ENCODE measurements at regions not wholly inside any gene's neighbourhood (a gene's known extent, or its start where the extent isn't known, plus 50 kb on each side); places are given as distances from the start of the nearest gene placed in this dataset.

DNA sequence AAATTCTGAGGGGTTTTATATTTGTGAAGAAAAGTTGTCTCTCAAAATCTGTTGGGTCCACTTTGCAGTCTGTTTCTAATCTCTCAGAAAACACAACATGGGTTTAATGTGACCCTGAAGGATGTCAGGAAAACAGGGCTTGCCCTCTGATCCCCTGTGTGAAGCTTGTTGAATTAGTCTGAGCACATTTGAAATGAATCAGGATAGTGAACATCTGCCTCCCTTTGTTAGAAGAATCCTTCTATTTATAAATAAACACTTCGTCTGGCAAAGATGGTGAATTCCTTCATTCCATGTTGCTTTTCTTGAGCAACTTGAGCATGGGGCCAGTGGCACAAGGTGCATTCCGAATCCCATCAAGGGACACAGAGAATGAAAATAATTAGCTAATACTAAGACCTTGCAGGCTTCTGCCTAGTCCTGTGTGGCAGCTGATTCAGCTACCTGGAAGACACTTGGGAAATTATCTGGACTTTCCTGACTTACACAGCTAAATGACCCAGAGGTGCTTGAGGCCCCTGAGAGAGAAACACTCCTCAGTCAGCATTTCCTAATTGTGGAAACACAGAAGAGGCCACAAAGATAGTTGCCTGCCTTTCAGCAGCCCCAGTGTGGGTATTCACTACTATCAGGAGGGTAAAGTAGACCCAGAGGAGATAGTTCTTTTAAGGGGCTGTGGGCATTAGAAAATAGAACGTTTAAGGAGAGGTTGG, 305.5 kb downstream of the C7orf25 start:
- H3K27me3 Mint-ChIP-seq: no peaks in the 10 kb centered on the region
- H3K4me1 Mint-ChIP-seq (ENCODE audit: low read depth in 2 of 2): no peaks in the 10 kb centered on the region
- H3K36me3 Mint-ChIP-seq (ENCODE audit: insufficient read depth): no peaks in the 10 kb centered on the region
- no peak for DNase-seq
- no peak overlapping the region for H3K4me3 Mint-ChIP-seq
- H3K9me3 Mint-ChIP-seq: no peaks in the 10 kb centered on the region
- ATAC-seq (replicated peaks): no peak
- H3K27ac Mint-ChIP-seq: no peak overlapping the region

DNA sequence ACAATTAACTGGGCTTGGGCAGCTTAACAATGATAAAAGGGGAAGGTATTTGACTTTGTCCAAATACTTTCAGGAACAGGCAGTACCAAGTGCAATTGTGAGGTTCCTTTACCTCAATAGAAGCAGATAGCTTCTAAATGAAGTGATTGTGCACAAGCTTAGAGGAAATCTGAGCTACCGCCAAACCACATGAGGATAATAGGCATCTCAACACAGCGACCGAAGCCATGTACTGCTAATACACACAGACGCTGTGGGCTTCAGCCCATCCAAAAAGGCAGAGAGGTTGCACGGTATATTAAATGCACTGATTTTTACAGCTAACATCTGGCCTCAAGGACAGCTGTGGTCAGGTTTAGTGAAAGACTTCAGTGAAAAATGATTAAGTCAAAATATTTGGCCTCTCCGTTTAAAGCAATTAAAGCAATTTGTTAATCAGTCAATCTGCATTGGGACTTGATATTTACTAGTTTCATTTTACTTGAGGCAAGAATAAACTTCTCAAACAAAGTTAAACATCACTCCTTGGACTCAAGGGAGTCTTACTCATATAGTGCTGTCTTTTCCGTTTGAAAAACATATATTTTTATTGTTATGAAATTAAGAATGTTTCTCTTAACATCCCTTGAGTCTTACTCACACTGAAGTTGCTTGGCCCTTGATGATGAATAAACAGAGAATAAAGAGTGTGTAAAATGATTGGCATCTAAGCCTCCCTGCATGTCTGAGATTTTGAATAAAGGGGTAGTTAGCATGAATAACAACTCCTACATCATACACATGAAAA, 306.3 kb downstream of the C7orf25 start:
- Mint-ChIP-seq H3K27me3 (no peaks in the 10 kb centered on the region), H3K27ac (no peak overlapping the region), H3K4me3 (no peak overlapping the region), H3K36me3 (ENCODE audit: insufficient read depth) (no peaks in the 10 kb centered on the region), H3K9me3 (no peaks in the 10 kb centered on the region), H3K4me1 (ENCODE audit: low read depth in 2 of 2) (no peaks in the 10 kb centered on the region)
- DNase-seq (no peak), ATAC-seq (replicated peaks) (no peak)

DNA sequence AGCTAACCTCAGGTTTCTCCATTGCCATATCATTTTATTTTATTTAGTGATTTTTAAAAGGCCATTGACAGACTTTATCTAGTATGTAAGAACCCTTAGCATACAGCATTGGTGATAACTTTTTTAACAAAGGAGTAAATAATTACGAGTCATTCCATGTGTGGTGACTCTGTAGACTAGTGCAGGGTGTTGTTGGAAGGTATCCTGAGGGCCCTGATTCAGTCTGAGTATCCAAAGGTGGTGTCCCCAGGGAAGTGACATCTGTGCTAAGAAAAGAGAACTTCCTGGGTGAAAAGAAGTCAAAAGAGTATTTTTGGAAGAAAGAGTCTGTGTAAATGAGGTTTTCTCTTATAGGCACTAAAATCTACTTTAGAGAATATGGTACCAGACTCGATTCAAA, 308.4 kb downstream of the C7orf25 start:
- Mint-ChIP-seq H3K4me1 (ENCODE audit: low read depth in 2 of 2) (no peaks in the 10 kb centered on the region), H3K27ac (no peak overlapping the region), H3K4me3 (no peak overlapping the region), H3K27me3 (no peaks in the 10 kb centered on the region), H3K36me3 (ENCODE audit: insufficient read depth) (no peaks in the 10 kb centered on the region), H3K9me3 (no peaks in the 10 kb centered on the region)
- DNase-seq: no peak
- ATAC-seq (replicated peaks): no peak

DNA sequence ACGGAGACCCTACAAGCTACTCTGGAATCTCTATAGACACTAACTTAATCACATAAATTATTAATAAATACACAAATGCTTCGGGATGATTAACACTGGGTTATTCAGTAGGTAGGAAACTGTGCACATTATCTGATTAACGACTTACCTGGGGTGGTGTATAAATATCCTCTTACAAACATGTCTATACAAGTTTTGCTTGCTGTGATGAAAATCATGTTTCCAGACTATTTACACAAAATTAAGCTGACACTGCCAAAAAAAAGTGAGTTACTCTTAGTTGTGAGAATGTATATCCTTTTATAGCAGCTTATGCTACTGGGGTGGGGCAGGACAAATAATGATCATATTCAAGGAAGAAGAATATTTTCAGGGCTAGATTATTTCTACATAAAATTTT, 314.6 kb downstream of the C7orf25 start:
- H3K4me1 Mint-ChIP-seq (ENCODE audit: low read depth in 2 of 2): no peaks in the 10 kb centered on the region
- peaks cover 0 to 6% of the 10 kb centered on the region in 2 donors for H3K9me3 Mint-ChIP-seq
- no peak for DNase-seq
- no peaks in the 10 kb centered on the region for H3K36me3 Mint-ChIP-seq (ENCODE audit: insufficient read depth)
- no peak overlapping the region for H3K27ac Mint-ChIP-seq
- peaks cover 0 to 3% of the 10 kb centered on the region in 2 donors for H3K27me3 Mint-ChIP-seq
- H3K4me3 Mint-ChIP-seq: no peak overlapping the region
- no peak for ATAC-seq (replicated peaks)

DNA sequence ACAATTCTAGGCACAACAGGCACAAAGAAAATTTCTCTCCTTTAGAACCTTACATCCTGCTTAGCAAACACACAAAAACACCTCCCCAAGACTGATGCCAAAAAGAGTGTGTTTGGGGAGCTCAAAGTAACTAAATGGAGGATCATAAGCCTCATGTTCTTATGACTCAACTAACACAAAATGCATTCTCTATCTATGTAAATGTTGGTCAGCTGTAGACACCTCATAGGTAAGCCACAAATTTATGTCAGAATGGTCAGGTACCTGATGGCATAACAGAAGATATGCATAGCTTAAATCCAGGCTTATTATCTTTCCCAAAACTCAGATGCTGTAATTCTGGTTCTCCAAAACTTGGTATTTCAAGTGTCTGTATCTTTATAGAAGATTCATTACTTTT, 315.1 kb downstream of the C7orf25 start:
- H3K36me3 Mint-ChIP-seq (ENCODE audit: insufficient read depth): no peaks in the 10 kb centered on the region
- no peak overlapping the region for H3K27ac Mint-ChIP-seq
- no peak overlapping the region for H3K4me3 Mint-ChIP-seq
- no peak for DNase-seq
- peaks cover 0 to 9% of the 10 kb centered on the region in 2 donors for H3K9me3 Mint-ChIP-seq
- no peaks in the 10 kb centered on the region for H3K4me1 Mint-ChIP-seq (ENCODE audit: low read depth in 2 of 2)
- H3K27me3 Mint-ChIP-seq: peaks cover 0 to 5% of the 10 kb centered on the region in 2 donors
- ATAC-seq (replicated peaks): no peak

DNA sequence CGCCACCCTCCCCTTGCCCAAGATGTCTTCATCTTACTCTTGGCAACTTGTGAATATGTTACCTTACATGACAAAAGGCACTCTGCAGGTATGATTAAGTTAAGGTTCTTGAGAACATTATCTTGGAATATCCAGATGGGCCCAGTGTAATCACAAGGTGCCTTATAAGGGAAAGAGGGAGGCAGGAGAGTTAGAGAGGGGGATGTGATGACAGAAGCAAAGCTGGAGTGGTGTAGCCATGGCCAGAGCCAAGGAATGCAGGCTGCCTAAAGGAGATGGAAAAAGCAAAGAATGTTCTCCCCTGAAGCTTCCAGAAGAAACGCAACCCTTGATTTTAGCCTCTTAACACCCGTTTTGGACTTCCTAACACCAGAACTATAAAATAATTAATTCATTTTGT, 318.0 kb downstream of the C7orf25 start:
- Mint-ChIP-seq H3K4me1 (ENCODE audit: low read depth in 2 of 2) (no peaks in the 10 kb centered on the region), H3K4me3 (no peak overlapping the region), H3K36me3 (ENCODE audit: insufficient read depth) (no peaks in the 10 kb centered on the region), H3K27ac (no peak overlapping the region), H3K27me3 (peaks cover 0 to 5% of the 10 kb centered on the region in 2 donors), H3K9me3 (peaks cover 2 to 9% of the 10 kb centered on the region in 2 donors)
- no peak for DNase-seq
- ATAC-seq (replicated peaks): no peak

DNA sequence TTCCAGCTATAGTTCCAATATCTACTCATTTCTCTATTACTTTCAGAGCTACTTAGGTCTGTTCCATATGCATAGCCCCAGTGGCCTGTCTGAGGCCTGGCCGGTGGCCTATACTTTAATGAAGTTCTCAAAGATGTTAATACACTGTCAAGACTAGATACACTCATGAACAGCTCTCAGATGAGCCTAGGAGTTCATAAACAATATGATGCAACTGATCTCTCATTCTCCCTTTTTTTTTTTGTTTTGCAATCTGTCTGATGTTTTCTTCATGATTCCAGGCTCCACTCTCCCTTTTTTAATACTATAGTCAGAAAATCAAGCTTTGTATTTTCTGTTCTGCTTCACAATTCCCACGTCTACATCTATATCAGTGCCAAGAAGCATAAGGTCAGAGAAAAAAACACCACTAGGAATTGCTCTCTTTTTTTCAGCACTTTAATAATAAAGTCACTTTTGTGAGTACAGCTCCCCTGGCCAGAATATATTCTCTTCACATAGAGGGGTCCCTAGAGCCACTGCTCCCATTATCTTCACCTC, 321.0 kb downstream of the C7orf25 start:
- H3K36me3 Mint-ChIP-seq (ENCODE audit: insufficient read depth): no peaks in the 10 kb centered on the region
- no peak overlapping the region for H3K27ac Mint-ChIP-seq
- no peaks in the 10 kb centered on the region for H3K4me1 Mint-ChIP-seq (ENCODE audit: low read depth in 2 of 2)
- no peak for ATAC-seq (replicated peaks)
- no peak overlapping the region for H3K4me3 Mint-ChIP-seq
- no peak for DNase-seq
- peaks cover 0 to 5% of the 10 kb centered on the region in 2 donors for H3K27me3 Mint-ChIP-seq
- peaks cover 5 to 19% of the 10 kb centered on the region in 2 donors for H3K9me3 Mint-ChIP-seq

DNA sequence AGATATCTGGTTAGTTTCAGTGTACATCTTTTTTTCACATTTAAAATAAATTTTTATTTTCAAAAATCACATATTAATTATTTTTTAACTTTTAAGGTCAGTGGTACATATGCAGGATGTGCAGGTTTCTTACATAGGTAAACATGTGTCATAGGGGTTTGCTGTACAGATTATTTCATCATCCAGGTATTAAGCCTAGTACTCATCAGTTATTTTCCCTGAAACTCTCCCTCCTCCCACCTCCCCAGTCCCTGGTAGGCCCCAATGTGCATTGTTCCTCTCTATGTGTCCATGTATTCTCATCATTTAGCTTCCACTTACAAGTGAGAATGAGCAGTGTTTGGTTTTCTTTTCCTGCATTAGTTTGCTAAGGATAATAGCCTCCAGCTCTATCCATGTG, 323.0 kb downstream of the C7orf25 start:
- peaks cover 0 to 5% of the 10 kb centered on the region in 2 donors for H3K27me3 Mint-ChIP-seq
- DNase-seq (no peak), ATAC-seq (replicated peaks) (no peak)
- H3K4me3 Mint-ChIP-seq: no peak overlapping the region
- no peak overlapping the region for H3K27ac Mint-ChIP-seq
- no peaks in the 10 kb centered on the region for H3K4me1 Mint-ChIP-seq (ENCODE audit: low read depth in 2 of 2)
- H3K9me3 Mint-ChIP-seq: peaks cover 7 to 19% of the 10 kb centered on the region in 2 donors
- no peaks in the 10 kb centered on the region for H3K36me3 Mint-ChIP-seq (ENCODE audit: insufficient read depth)

DNA sequence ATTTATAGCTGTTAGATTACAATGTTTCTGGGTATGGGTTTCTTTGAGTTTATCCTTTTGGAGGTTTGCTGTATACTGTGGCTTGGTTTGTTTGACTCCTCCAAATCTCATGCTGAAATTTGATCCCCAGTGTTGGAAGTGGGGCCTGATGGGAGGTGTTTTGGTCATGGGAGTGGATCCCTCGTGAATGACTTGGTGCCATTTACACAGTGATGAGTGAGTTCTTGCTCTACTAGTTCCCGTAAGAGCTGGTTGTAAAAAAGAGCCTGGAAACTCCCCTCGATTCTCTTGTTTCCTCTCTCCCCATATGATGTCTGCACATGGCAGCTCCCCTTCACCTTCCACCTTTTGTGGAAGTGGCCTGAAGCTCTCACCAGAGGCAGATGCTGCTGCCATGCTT, 324.1 kb downstream of the C7orf25 start:
- no peak overlapping the region for H3K27ac Mint-ChIP-seq
- H3K27me3 Mint-ChIP-seq: peaks cover 0 to 5% of the 10 kb centered on the region in 2 donors
- H3K9me3 Mint-ChIP-seq: peaks cover 7 to 18% of the 10 kb centered on the region in 2 donors
- no peak overlapping the region for H3K4me3 Mint-ChIP-seq
- H3K4me1 Mint-ChIP-seq (ENCODE audit: low read depth in 2 of 2): no peaks in the 10 kb centered on the region
- H3K36me3 Mint-ChIP-seq (ENCODE audit: insufficient read depth): no peaks in the 10 kb centered on the region
- DNase-seq (no peak), ATAC-seq (replicated peaks) (no peak)

DNA sequence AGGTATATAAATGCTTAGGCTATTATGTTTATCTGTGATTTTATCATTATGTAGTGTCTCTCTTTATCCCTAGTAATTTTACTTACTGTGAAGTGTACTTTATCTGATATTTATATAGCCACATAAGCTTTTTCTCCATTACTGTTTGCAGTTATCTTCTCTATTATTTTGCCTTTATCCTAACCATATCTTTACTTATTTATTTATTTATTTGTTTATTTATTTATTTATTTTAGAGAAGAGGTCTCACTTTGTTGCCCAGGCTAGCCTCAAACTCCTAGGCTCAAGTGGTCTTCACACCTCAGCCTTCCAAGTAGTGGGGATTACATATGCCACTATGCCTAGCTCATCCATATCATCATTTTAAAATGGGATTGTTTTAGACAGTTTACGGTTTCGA, 331.8 kb downstream of the C7orf25 start:
- H3K36me3 Mint-ChIP-seq (ENCODE audit: insufficient read depth): no peaks in the 10 kb centered on the region
- no peaks in the 10 kb centered on the region for H3K4me1 Mint-ChIP-seq (ENCODE audit: low read depth in 2 of 2)
- DNase-seq (no peak), ATAC-seq (replicated peaks) (no peak)
- H3K27ac Mint-ChIP-seq: no peak overlapping the region
- no peak overlapping the region for H3K4me3 Mint-ChIP-seq
- H3K27me3 Mint-ChIP-seq: no peaks in the 10 kb centered on the region
- peaks cover 7 to 10% of the 10 kb centered on the region in 2 donors for H3K9me3 Mint-ChIP-seq

DNA sequence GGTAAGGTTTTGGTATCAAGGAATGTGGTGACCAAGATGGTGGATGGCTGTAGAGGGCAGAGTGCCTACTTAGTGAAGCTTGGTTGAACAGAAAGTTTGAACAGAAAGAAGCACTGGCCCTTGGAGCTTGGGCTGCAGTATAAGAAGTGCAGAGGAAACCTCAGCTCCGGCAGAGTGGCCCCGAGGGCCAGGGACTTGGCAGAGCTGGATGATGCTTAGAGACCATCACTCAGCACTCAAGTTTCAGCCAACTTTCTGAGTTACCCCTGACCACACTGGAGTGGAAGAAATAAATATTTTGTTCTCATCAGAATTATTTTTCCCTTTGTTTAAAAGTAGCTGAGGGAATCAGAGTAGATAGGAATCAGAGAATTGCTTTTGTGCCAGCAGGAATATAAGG, 336.7 kb downstream of the C7orf25 start:
- Mint-ChIP-seq H3K9me3 (peaks cover 4 to 10% of the 10 kb centered on the region in 2 donors), H3K4me3 (no peak overlapping the region), H3K36me3 (ENCODE audit: insufficient read depth) (no peaks in the 10 kb centered on the region), H3K27ac (no peak overlapping the region), H3K4me1 (ENCODE audit: low read depth in 2 of 2) (no peaks in the 10 kb centered on the region), H3K27me3 (no peaks in the 10 kb centered on the region)
- no peak for ATAC-seq (replicated peaks)
- no peak for DNase-seq

DNA sequence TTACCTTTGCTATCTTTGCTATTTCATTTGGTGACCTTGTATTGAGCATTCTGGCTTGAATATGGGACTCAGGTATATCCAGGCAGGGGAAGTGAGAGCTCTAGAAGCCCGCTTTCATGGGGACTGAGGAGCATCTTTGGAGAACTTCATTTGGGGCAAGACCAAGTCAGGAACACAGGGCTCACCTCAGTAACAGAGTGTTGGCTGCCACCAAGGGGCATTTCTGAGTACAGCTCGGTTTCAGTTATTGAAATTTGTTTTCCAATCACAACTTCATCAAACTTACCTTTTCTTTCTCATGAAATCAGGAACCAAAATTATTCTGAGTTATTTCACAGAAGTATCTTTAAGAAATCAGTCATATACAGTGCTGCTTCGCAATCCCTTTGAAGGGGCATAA, 337.2 kb downstream of the C7orf25 start:
- ATAC-seq (replicated peaks) (no peak), DNase-seq (no peak)
- no peak overlapping the region for H3K4me3 Mint-ChIP-seq
- H3K9me3 Mint-ChIP-seq: peaks cover 2 to 8% of the 10 kb centered on the region in 2 donors
- no peaks in the 10 kb centered on the region for H3K36me3 Mint-ChIP-seq (ENCODE audit: insufficient read depth)
- H3K27ac Mint-ChIP-seq: no peak overlapping the region
- no peaks in the 10 kb centered on the region for H3K27me3 Mint-ChIP-seq
- no peaks in the 10 kb centered on the region for H3K4me1 Mint-ChIP-seq (ENCODE audit: low read depth in 2 of 2)

DNA sequence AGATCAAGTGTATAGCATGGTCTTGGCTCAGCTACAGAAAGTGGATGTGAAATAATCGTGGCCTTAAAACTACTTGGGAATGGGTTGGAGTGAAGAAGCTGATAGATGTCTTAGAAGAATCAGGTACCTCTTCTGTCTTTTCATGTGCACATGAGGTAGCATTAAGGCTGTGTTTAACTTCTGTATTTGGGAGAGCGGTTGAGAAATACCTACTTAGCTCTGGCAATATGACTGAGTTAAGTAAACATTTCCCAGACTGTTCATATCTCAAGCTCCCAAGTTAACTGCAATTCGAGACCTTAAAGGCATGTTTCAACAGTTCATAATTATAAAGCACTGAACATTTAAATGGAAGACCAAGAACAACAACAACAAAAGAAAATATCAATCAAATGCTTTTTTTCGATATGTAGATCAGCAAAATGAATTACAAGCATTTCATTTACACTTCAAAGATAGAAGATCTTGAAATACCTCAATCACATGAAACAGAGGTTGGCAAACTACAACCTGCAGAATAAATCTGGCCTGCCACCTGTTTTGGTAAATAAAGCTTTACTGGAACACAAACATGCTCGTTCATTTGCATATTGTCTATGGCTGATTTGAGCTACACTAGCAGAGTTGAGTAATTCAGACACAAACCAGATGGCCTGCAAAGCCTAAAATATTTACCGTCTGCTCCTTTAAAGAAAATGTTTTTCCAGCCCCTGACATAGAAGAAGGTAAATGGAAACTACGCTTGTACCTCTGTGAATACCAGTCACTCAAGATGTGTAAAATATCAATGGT, 337.1 kb upstream of the GLI3 start:
- Mint-ChIP-seq H3K27ac (no peak overlapping the region), H3K4me1 (ENCODE audit: low read depth in 2 of 2) (no peaks in the 10 kb centered on the region), H3K27me3 (no peaks in the 10 kb centered on the region), H3K4me3 (no peak overlapping the region), H3K9me3 (peaks cover 3 to 8% of the 10 kb centered on the region in 2 donors), H3K36me3 (ENCODE audit: insufficient read depth) (no peaks in the 10 kb centered on the region)
- ATAC-seq (replicated peaks) (no peak), DNase-seq (no peak)

Data from effector memory CD8-positive, alpha-beta T cell (primary cell).